NB4 (cell line): ENCODE measurements at regions not wholly inside any gene's neighbourhood (a gene's known extent, or its start where the extent isn't known, plus 50 kb on each side); places are given as distances from the start of the nearest gene placed in this dataset.

Source experiments
- DNase-seq: peaks from one replicate; pipeline ENCODE4 v3.0.0; 2010; ENCODE audit warnings: low read depth
- H3K4me3 ChIP-seq: one replicate; pipeline ENCODE4 v1.5.1; 2011; ENCODE audit warnings: mild to moderate bottlenecking, low read depth, low read length, moderate library complexity
- CTCF ChIP-seq: IDR thresholded peaks from one replicate; pipeline ENCODE4 v1.5.1; 2012; ENCODE audit warnings: low read depth, low read length
- MYC ChIP-seq: IDR thresholded peaks from 2 replicates; pipeline ENCODE4 v1.6.1; 2011; ENCODE audit warnings: low read depth, low read length
- POLR2A ChIP-seq: IDR thresholded peaks from 2 replicates; pipeline ENCODE4 v1.6.1; 2011; ENCODE audit warnings: mild to moderate bottlenecking; ENCODE audit not compliant: insufficient read length; ENCODE audit errors: extremely low read depth
- TF ChIP-seq, protein P1 (sequence below): IDR thresholded peaks from 2 replicates; pipeline ENCODE4 v1.6.1; 2011; ENCODE audit warnings: low read depth, low read length

DNA sequence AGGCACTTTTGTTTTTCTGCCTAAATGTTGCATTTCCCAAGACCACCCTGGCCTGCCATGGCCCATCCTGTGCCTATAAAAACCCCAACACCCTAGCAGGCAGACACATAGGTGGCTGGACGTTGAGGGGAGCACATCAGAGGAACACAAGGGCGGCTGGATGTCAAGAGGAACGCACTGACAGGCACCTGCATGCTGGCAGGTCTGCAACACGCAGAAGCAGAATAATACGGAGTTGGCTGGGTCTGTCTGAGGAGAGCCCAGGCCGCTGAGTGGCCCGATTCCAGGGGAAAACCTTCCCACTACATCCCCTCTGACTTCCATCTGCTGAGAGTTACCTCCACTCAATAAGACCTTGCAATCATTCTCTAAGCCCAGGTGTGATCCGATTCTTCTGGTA lies 765.6 kb downstream of the PLOD2 start:
- no peak overlapping the region for H3K4me3 ChIP-seq
- TF ChIP-seq, protein P1, sequence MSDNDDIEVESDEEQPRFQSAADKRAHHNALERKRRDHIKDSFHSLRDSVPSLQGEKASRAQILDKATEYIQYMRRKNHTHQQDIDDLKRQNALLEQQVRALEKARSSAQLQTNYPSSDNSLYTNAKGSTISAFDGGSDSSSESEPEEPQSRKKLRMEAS, result no peak
- no peak for TF ChIP-seq MYC
- no peak for TF ChIP-seq CTCF
- no peak for TF ChIP-seq POLR2A
- no peak for DNase-seq

- no peak overlapping the region for H3K4me3 ChIP-seq
- TF ChIP-seq POLR2A (no peak), MYC (no peak), CTCF (no peak)
- TF ChIP-seq, protein P1, result no peak
- no peak for DNase-seq
Observed at GRCh38 chr3:145411605-145412004, 749.4 kb downstream of the PLOD2 start.

DNA sequence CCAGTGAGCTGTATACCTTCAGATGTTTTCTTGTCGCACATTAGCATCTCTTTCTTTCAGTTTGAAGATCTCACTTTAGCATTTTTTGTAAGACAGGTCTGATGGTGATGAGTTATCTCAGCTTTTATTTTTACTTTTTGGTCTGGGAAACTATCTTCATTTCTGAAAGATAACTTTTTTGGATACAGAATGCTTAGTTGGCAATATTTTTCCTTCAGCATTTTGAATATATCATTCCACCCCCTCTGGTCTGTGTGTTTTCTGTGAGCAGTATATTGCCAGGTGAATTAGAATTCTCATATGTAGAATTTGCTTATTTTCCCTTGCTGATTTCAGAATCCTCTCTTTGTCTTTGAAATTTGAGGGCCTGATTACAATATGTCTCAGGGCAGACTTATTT lies 743.3 kb downstream of the PLOD2 start:
- no peak overlapping the region for H3K4me3 ChIP-seq
- no peak for DNase-seq
- TF ChIP-seq, protein P1, result no peak
- TF ChIP-seq MYC (no peak), CTCF (no peak), POLR2A (no peak)

GRCh38 chr3:145422556-145422955 lies 738.4 kb downstream of the PLOD2 start:
- no peak overlapping the region for H3K4me3 ChIP-seq
- no peak for DNase-seq
- TF ChIP-seq, protein P1, result no peak
- TF ChIP-seq POLR2A (no peak), MYC (no peak), CTCF (no peak)

DNA sequence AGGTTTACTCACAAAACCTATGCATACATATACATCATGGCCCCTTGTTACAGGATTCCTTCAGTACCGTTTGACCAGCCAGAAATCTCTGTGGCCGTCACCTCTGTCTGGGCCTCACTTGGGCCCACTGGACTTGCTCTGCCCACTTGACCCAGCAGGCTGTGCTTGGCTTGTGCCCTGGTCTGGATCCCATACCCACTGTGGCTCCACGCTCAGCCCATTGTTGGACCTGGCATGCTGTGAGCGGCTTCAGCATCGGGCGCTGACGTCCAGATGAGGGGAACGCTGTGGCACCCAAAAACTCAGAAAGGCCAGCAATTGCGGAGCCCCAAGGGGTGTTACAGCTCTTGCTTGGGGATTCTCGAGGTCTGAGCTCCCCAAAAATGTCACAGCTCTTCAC lies 733.6 kb downstream of the PLOD2 start:
- no peak for TF ChIP-seq MYC
- TF ChIP-seq, protein P1, result no peak
- TF ChIP-seq CTCF, result no peak
- TF ChIP-seq POLR2A, result no peak
- no peak for DNase-seq
- no peak overlapping the region for H3K4me3 ChIP-seq

DNA sequence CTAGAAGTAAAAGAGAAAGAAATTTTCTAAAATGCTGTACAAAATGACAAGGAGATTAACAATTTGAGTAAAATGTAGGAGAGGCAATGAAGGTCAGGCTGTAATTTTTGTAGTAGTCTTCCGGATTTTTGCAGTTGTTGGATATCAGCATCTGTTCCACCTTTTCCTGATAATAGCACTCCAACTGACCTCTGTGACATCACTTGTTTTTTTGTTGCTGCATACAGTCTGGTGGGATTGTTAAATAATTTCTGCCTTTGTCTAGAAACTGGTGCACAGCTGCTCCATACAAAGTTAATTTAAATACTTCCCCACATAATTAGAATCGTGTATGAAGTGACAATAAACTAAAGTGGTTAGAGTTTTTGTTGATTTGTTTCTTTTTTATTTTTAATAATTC lies 731.4 kb downstream of the PLOD2 start:
- no peak for TF ChIP-seq POLR2A
- TF ChIP-seq MYC, result no peak
- no peak for DNase-seq
- H3K4me3 ChIP-seq, result no peak overlapping the region
